ENCODE measurements at regions not wholly inside any gene's neighbourhood (a gene's known extent, or its start where the extent isn't known, plus 50 kb on each side); places are given as distances from the start of the nearest gene placed in this dataset.

DNA sequence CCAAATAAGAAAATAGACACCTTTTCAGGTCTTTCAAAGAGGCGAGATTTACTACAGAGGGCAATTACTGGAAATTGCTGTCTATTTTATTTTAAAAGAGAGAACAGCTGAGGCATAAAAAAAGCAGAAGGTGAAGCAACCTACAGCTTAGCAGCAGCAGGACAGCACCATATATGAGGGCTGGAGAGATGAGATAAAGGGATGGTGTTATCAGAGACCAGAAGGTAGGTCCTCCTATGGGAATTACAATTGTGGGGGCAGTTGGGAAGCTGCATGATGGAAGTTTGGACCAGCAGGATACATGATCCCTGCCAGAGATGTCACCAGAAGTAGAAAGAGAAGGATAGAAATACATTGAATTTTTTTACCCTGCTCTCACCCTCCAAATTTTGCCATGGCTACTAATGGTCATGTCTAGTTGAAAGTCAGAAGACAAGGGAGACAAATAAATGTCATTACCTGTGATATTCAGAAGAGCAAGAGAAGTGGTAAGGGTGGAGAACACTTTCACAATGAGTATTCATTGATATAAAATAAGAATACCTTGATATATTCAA is 77.2 kb upstream of the CALCR start:
- Histone ChIP-seq H3K36me3 (ENCODE audit: control insufficient read depth in 4 of 4, insufficient read depth in 3 of 4, low read depth in 1 of 4, low read length in 3 of 4) (no peaks in the 10 kb centered on the region), H3K4me3 (ENCODE audit: low read depth in 1 of 3, low read length in 3 of 3) (no peak overlapping the region), H3K27ac (ENCODE audit: low read depth in 1 of 2, low read length in 2 of 2) (no peak overlapping the region), H3K9ac (ENCODE audit: low read depth in 1 of 2, low read length in 2 of 2) (no peak overlapping the region), H3K4me1 (ENCODE audit: control insufficient read depth in 4 of 4, insufficient read depth in 4 of 4, low read length in 3 of 4) (no peaks in the 10 kb centered on the region), H3K27me3 (ENCODE audit: control insufficient read depth in 4 of 4, insufficient read depth in 4 of 4, low read length in 3 of 4) (no peaks in the 10 kb centered on the region), H3K9me3 (ENCODE audit: control insufficient read depth in 4 of 4, low read length in 3 of 4) (no peaks in the 10 kb centered on the region)
- DNase-seq (ENCODE audit: low spot score) = no peak
- TF ChIP-seq, protein P1, sequence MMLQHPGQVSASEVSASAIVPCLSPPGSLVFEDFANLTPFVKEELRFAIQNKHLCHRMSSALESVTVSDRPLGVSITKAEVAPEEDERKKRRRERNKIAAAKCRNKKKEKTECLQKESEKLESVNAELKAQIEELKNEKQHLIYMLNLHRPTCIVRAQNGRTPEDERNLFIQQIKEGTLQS (IDR thresholded peaks at IDR 0.05) = no peak
- TF ChIP-seq HNF4G (IDR thresholded peaks at IDR 0.05) (no peak), RXRA (IDR thresholded peaks at IDR 0.05) (no peak), TAF1 (conservative IDR thresholded peaks at IDR 0.05) (no peak), JUND (IDR thresholded peaks at IDR 0.05) (no peak), FOXA2 (IDR thresholded peaks at IDR 0.05) (no peak)
- TF ChIP-seq, protein P2, sequence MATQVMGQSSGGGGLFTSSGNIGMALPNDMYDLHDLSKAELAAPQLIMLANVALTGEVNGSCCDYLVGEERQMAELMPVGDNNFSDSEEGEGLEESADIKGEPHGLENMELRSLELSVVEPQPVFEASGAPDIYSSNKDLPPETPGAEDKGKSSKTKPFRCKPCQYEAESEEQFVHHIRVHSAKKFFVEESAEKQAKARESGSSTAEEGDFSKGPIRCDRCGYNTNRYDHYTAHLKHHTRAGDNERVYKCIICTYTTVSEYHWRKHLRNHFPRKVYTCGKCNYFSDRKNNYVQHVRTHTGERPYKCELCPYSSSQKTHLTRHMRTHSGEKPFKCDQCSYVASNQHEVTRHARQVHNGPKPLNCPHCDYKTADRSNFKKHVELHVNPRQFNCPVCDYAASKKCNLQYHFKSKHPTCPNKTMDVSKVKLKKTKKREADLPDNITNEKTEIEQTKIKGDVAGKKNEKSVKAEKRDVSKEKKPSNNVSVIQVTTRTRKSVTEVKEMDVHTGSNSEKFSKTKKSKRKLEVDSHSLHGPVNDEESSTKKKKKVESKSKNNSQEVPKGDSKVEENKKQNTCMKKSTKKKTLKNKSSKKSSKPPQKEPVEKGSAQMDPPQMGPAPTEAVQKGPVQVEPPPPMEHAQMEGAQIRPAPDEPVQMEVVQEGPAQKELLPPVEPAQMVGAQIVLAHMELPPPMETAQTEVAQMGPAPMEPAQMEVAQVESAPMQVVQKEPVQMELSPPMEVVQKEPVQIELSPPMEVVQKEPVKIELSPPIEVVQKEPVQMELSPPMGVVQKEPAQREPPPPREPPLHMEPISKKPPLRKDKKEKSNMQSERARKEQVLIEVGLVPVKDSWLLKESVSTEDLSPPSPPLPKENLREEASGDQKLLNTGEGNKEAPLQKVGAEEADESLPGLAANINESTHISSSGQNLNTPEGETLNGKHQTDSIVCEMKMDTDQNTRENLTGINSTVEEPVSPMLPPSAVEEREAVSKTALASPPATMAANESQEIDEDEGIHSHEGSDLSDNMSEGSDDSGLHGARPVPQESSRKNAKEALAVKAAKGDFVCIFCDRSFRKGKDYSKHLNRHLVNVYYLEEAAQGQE (IDR thresholded peaks at IDR 0.05) = no peak
- 58% methylated on average over 1 of the region's 1 CpG for WGBS

DNA sequence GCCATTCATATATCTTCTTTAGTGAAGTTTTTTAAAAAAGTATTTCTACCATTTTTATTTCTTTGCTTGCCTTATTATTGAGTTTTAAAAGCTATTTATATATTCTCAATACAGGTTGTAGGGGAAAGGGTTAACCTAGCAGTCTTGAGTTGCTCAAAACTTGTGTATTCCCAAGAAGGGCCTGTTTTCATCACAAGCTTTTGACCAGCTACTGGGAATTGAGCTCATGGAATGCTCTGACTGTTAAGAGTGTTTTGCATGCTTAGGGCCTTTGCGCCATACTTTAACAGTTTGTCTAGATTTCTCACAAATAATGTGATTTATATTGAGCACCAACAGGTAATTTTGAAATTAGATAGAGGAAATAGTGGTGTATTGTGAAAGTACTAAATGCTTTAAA is 72.0 kb upstream of the CALCR start:
- Histone ChIP-seq H3K27me3 (ENCODE audit: control insufficient read depth in 4 of 4, insufficient read depth in 4 of 4, low read length in 3 of 4) (no peaks in the 10 kb centered on the region), H3K36me3 (ENCODE audit: control insufficient read depth in 4 of 4, insufficient read depth in 3 of 4, low read depth in 1 of 4, low read length in 3 of 4) (no peaks in the 10 kb centered on the region), H3K4me1 (ENCODE audit: control insufficient read depth in 4 of 4, insufficient read depth in 4 of 4, low read length in 3 of 4) (no peaks in the 10 kb centered on the region), H3K9ac (ENCODE audit: low read depth in 1 of 2, low read length in 2 of 2) (no peak overlapping the region), H3K9me3 (ENCODE audit: control insufficient read depth in 4 of 4, low read length in 3 of 4) (no peaks in the 10 kb centered on the region), H3K27ac (ENCODE audit: low read depth in 1 of 2, low read length in 2 of 2) (no peak overlapping the region), H3K4me3 (ENCODE audit: low read depth in 1 of 3, low read length in 3 of 3) (no peak overlapping the region)
- no peak for DNase-seq (ENCODE audit: low spot score)
- TF ChIP-seq, protein P3, sequence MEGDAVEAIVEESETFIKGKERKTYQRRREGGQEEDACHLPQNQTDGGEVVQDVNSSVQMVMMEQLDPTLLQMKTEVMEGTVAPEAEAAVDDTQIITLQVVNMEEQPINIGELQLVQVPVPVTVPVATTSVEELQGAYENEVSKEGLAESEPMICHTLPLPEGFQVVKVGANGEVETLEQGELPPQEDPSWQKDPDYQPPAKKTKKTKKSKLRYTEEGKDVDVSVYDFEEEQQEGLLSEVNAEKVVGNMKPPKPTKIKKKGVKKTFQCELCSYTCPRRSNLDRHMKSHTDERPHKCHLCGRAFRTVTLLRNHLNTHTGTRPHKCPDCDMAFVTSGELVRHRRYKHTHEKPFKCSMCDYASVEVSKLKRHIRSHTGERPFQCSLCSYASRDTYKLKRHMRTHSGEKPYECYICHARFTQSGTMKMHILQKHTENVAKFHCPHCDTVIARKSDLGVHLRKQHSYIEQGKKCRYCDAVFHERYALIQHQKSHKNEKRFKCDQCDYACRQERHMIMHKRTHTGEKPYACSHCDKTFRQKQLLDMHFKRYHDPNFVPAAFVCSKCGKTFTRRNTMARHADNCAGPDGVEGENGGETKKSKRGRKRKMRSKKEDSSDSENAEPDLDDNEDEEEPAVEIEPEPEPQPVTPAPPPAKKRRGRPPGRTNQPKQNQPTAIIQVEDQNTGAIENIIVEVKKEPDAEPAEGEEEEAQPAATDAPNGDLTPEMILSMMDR (IDR thresholded peaks at IDR 0.05; ENCODE audit: low read depth, low read length, missing input control) = no peak
- TF ChIP-seq FOXA2 (IDR thresholded peaks at IDR 0.05) (no peak), TAF1 (conservative IDR thresholded peaks at IDR 0.05) (no peak), YY1 (IDR thresholded peaks at IDR 0.05) (no peak), NR2F2 (IDR thresholded peaks at IDR 0.05) (no peak), EGR1 (IDR thresholded peaks at IDR 0.05; ENCODE audit: low read depth in 2 of 2) (no peak), RAD21 (IDR thresholded peaks at IDR 0.05) (no peak), HNF4A (conservative IDR thresholded peaks at IDR 0.05) (no peak), RXRA (IDR thresholded peaks at IDR 0.05) (no peak), GABPA (IDR thresholded peaks at IDR 0.05 in 1 of 2, conservative IDR thresholded peaks at IDR 0.05 in 1 of 2) (no peak)
- TF ChIP-seq, protein P2 (IDR thresholded peaks at IDR 0.05) = no peak
- TF ChIP-seq, protein P1 (IDR thresholded peaks at IDR 0.05) = no peak
- TF ChIP-seq, protein P4, sequence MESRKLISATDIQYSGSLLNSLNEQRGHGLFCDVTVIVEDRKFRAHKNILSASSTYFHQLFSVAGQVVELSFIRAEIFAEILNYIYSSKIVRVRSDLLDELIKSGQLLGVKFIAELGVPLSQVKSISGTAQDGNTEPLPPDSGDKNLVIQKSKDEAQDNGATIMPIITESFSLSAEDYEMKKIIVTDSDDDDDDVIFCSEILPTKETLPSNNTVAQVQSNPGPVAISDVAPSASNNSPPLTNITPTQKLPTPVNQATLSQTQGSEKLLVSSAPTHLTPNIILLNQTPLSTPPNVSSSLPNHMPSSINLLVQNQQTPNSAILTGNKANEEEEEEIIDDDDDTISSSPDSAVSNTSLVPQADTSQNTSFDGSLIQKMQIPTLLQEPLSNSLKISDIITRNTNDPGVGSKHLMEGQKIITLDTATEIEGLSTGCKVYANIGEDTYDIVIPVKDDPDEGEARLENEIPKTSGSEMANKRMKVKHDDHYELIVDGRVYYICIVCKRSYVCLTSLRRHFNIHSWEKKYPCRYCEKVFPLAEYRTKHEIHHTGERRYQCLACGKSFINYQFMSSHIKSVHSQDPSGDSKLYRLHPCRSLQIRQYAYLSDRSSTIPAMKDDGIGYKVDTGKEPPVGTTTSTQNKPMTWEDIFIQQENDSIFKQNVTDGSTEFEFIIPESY (IDR thresholded peaks at IDR 0.05) = no peak
- WGBS = 93% methylated on average over 1 of the region's 1 CpG

All from liver (tissue), 8 donors.